NCI-H146 treated with DMSO at 0.1 percent for 48 hours (cell line): ENCODE measurements at regions not wholly inside any gene's neighbourhood (a gene's known extent, or its start where the extent isn't known, plus 50 kb on each side); places are given as distances from the start of the nearest gene placed in this dataset.

ENCODE experiments used
- DNase-seq: peaks from one replicate; lab custom pipeline; 2025; ENCODE audit not compliant: unreplicated experiment; lab: John Stamatoyannopoulos, UW

DNA sequence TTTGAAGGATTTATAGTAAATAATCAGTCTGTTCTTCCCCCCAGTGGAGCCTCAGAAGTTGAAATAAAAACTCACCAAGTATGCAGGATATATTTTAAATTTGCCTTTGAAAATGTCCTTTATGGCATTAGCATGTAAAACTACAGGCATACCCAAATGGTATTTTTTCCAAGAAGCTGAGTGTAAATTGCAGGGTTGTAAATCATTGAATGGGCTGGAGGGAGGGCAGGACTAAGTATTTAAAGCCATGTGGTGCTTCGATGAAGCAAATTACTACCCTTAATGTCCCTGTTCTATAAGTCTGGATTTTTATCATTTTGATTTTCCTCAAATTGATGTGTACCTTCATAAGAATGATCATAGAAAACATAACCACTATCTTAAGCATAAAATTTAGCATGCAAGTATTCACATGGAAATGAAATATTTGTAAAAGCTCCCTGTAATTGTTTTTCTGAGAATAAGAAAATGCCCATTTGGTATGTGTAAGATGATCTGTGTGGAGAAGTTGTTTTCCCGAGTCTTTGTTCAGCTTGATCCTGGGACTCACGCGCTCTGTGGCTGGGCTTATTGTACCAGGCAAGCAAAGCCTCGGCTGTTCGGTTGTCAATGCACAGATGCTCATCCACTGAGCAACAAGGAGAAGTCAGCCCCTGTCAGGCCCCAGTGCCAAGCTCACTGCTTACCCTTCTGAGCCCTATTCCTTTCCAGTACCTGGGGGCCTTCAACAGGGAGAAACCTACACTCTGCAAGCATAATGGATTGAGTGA, 66.7 kb downstream of the CD164 start:
- no peak for DNase-seq

DNA sequence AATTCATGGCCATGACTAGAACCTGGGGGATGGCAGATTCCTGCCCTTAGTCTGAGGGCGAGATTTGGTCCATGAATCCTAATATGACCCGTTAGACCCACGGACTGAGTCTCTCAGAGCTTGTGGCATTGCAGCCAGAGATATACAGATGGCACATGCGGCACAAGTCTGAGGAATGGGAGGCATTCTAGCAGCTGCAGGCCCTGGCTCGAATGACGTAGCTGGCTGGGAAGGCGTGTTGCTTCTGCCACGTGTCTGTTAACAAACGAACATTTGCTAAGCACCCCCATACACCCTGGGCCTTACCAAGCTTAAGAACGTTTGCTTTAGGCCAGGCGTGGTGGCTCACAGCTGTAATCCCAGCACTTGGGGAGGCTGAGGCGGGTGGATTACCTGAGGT, 68.0 kb downstream of the CD164 start:
- no peak for DNase-seq

DNA sequence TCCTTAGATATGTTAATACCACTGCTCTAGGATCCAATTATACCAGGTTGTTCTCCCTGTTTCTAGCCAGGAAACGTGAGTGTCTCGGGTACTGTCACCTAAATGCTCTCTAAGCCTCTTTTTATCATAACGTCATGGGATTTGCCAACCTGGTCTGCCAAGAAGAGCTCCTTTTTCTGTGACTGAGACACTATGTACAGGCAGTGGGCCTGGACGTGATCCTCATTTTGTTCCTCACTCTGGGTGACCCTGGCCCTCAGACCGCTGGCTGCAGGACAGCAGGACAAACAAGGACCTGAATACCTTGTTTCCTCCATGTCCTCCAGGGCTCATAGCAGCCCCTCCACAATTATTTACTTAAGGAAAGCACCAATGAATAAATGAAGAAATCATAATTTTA, 69.1 kb downstream of the CD164 start:
- no peak for DNase-seq

DNA sequence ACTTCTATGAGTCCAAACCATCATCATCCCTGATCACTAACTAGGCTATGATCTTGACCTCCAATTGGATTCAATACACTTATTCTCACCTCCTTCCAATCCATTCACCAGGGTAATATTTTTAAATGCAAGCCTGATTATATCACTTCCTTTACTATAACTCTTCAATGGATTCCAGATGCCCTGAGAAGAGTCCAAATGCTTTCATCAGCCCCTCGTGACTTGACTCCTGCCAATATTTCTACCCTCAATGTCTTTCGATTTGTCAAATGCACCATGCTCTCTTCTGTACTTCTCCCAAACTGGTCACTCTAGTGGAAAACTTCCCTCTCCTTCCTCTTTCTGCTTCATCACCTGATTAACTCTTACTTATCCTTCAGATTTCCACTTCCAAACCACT, 70.8 kb downstream of the CD164 start:
- no peak for DNase-seq

DNA sequence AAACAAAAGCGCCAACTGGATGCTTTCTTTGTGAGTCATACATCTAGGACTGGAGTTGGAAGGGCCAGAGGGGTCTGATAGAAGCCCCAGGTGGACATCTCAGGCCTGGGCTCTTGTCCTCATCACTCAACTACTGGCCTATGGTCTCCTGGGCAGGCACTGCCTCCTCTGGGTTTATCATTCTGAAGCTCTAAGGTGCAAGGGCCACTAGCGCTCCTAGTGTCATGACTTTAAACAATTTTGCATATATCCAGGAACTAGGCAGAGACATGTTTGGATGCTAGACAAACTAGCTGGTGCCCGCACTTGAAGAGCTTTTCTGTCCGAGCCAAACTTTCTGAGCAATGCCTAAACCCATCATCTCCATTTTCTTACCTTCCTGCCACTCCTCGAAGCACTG, 72.3 kb downstream of the CD164 start:
- no peak for DNase-seq

DNA sequence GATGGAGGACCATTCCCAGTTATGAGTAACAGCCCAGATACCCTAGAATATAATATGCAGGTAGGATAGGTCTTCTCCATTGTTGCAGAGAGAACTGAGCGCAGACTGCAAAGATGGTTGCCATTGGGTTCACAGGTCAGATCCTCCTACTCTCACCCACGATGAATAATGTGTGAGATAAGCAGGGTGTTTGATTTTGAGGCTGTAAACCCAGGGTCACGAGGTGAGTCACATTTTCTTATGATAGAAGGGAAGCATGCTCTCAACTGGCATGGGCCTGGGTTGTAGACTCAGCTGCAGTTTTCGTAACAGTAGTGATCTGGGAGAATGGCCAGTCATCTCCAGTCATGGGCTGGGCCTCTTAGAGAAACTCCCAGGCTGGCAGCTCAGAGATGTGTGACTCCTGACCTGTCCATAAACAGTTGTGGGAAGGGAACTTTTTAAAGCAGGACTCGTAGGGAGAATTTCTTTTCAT, 74.2 kb downstream of the CD164 start:
- DNase-seq: no peak

DNA sequence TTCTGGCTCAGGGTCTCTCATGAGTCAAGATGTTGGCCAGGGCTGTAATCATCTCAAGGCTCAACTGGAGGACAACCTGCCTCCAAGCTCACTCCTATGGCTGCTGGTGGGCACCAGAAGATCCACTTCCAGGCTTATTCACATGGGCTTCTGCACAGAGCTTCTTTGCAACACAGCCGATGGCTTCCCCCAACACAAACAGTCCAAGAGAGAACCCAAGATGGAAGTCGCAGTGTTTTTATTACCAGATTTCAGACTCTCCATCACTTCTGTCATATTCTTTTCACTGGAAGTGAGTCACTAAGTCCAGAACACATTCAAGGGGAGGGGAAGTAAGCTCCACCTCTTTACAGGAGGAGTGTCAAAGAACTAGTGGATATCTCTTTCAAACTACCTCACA, 75.5 kb downstream of the CD164 start:
- DNase-seq: no peak

DNA sequence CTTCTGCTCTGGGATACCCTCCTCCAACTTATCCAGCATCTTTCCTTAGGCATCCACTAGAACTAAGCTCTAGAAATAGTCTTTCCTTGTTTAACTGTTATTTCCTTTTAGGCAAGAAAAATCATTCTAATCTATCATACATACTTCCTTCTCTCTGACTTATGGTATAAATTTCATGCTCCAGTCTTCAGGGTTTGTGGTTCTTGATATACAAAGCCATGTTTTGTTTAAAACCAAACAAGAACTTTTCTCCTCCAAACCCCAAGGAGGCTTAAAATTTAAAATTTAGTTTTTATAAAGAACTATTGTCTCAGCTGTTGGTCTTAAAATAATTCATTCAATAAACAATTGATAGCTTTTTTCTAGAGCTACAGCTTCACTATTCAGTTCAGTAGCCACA, 77.2 kb downstream of the CD164 start:
- DNase-seq: no peak

DNA sequence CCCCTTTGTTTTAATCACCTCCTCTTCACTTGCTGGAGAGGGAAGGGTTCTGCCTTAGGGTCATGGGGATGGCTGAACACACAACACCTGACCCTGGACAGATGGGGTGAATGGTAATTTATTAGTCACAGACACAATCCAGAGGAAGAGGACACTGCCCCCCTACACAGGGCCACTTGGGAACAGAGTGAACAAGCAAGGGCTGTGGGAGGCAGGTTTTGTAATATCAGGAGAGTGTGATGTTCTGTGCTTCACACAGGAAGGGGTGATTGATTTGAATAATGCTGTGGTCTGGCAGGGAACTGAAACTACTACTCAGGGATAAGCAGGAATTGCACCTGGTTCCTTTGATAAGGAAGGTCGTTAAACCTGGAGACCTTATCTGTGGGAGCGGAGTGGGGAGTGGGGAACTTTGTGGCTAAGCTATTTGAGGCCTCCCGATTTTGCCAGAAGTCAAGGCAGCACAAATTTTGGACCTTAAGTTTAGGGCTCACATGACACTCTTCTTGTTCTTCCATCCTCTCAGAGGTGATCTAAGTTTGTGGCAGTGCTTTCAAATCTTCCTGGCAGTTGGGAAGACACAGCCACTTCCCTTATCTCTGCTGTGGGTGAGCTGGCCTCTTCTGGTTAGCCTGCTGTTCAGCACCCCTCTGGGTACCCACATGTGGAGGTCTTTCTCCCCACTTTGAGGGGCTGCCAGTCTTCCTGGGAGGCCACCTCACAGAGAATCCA, 77.8 kb downstream of the CD164 start:
- DNase-seq: no peak

DNA sequence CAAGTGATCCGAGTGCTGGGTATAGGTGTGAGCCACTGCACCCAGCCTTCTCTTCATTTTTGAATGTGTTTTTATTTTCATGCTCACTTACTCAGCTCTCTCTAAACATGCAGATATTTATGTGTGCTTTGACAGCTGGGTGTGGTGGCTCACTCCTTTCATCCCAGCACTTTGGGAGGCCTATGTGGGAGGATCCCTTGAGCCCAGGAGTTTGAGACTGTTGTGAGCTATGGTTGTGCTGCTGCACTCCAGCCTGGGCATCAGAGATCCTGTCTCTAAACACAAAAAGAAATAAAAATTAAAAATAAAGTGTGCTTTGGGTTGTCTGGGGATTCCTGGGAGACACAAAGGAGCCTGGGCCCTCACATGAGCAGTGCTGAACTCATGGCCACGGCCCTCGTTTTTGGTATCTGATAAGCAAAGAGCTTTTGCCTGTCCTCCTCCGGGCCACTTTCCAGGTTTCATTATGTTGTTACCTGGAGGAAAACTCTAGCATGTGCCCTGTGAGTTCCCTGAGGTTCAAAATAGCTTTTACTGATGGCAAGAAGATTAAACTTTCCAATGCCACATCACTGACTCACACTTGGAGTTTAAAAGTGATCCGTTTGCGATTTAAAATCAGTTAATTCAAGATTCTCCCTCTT, 78.5 kb downstream of the CD164 start:
- no peak for DNase-seq

DNA sequence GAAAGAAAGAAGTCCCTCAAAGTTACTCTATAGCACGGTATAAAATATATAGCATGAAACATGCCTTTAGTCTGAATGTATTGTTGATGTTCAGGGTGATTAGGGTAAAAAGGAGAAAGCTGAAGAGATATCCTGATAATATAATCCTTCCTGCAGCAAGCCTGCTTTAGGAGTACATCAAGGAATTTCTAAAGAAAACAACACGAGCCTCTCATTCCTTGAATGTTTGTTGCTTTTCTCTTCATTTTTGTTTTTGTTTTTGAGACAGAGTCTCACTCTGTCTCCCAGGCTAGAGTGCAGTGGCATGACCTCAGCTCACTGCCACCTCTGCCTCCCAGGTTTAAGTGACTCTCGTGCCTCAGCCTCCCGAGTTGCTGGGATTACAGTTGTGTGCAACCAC, 79.1 kb downstream of the CD164 start:
- DNase-seq: no peak

DNA sequence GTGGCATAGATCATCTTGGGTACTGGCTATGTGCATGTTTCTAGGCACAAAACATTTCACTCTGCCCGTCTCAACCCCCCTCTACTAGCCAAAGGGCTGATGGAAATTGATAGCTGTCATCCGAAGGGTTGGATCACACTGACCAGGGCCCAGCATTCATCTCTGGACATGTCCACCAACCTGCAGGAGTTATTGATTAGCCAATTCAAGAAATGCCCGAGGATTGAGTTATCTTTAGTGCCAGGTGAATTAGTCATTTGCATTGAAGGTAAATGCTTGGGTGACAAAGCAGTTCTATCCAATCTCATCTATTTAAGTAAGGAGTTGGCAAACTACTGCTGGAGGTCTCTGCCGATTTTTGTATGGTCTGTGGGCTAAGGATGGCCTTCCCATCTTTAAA, 80.1 kb downstream of the CD164 start:
- DNase-seq: no peak

DNA sequence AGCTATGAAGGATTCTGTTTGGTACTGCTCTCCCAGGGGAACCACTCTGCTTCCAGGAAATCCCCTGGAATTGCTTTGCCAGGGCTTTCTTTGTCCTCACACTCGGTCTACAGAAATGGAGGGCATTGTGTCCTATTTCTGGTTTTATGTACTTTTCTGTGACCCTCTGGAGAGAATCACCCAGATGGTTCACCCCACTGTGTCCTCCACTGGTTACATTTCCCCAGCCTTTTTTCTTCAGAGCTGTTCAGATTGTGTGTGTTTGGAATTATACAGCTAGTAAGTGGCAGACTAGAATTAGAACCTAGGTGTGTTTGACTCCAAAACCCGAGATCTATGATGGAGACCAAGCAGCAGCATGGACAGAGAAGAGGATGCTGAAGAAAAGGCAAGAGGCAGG, 80.8 kb downstream of the CD164 start:
- DNase-seq: no peak

DNA sequence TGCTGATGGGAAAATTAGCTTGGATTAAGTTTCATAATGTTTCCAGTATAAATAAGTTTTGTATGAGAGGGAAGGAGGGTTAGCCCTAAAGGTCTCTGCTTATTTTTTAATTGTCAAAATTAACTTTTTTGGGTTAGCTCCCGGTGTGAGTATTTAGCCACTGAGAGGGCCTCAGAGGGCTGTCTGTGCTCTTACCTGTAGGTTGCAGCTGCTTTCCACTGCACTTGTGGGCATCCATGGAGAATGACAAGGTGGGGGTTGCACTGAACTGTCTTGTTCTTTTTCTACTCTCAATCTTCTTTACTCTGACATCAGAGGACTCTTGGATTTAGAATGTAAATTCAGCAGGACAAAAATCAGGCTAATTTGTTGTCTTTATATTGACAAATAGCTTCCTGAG, 81.4 kb downstream of the CD164 start:
- no peak for DNase-seq

DNA sequence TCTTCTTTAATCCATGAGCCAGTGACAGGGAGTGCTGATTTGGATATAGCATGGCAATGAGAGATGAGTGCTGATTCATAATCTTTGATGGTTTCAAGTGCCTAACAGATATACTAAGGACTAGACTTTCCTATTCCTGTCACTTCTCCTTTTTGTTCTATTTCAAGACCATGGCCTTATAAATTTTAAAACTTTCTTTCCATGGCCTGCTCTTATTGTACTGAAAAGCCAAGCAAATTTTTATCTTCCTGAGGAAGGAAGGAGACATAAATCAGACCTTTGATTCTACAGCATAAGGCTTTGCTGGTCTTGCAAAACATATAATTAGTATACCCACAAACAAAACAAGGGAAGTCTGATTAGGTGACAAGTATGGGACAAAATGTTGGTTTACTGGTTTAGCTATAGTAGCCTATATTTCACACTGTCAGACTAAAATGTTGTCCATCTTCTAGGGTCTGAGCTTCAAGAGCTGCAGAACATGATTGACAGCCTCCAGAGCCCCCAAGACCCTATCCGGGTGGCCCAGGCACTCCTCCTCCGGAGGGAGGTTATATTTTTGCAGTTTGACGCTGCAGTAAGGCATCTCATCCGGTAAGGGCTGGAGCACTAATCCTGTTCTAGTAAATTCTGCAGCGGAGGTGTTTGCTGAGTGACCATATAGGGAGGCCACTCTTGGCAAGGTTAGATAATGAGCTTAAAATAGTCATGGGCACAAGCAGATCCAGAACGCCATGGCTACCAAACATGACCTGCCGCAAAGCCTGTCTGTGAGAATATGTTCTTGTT, 82.3 kb downstream of the CD164 start:
- DNase-seq: no peak

DNA sequence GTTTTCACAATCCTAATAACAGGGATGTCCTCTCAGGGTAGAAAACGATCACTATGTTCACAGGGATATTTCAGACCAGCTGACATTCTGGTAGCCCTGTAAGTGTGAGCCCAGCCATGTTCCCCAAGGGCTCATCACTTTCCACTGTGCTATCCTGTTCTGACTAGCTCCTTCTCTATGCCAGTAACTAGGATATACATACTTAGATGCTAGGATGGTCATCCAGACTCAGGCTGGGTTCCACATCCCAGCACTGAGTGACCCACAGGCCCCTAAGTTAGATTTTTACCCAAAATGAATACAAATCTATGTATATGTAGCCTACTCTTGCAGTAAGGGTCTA, 83.0 kb downstream of the CD164 start:
- DNase-seq: no peak

DNA sequence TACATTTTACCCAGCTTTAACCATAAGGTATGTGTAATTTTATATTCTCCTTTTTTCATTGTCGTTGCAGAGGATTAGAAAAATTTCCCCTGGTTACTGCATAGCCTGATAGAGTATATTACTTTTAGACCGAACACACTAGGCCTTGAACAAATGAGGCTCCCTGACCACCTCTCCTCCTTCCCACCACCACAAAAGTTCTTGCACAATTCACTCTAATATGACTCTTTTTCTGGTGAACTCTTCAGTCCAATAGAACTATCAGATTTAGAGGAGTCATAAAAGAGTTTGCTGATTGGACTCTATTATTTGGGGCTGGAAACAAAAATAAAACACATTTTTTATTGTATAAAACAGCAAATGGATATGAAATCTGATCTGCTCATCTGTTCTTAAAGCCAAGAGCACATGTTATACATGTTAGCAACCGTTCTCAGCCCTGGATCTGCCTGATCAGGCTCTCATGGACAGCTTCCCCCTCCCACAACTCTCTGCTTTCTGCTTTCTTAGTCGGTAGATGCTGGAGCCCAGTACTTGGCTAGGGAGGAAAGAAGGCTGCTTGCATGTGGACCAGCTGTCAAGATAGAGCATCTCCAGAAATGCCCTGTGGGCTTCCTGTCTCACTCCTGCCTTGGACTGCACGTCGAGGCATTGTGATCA, 83.5 kb downstream of the CD164 start:
- DNase-seq: no peak

DNA sequence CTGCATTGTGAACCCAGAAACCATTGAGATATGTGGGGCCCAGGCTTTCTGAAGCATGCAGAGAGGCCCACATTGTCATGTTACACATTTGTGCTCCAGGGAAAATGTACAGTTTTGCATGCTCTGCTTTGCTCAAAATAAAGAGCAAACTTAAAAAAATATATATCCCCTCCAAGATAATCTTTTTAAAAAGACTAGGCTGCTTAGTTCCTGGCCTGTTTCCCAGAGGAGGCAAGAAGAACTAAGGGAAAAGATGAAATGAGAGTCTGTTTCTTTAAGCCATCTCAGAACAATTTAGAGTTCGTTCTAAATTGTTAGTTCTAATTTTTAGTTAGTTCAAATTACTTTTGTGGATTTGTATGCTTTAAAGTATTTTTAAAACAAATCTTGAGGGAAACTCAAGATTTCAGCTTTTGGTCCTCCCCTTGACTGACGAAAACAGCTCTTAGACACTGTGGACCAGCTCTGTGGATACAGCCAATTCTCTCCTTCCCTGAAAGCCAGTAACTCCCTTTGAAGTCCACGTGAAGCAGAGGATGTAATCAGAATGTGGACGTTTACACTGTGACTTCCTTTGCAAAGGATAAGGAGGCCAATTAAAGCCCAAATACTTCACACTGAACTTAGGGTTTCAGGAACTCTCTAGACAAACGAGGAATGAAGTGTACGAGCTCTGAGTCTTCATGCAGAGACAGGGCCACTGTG, 84.7 kb downstream of the CD164 start:
- DNase-seq: no peak

DNA sequence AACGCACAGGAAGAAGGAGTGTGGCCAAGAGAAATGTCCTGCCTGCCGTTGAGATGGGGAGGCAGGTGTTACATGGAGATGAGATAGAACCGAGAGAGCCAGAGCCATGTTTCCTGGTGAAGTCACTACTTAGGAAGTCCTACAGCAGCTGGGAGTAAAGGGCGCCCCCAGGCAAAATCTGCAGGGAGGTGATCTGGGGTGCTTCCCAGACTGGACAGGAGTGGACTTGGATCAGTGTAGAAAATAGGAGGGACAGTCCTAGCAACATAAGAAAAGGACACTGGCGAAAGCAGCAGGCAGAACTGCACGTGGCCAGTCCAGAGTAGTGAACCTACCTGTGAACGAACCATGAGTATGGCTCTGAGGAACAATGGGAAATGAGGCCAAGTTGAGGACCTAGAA, 85.3 kb downstream of the CD164 start:
- DNase-seq: peak; percentile 66

DNA sequence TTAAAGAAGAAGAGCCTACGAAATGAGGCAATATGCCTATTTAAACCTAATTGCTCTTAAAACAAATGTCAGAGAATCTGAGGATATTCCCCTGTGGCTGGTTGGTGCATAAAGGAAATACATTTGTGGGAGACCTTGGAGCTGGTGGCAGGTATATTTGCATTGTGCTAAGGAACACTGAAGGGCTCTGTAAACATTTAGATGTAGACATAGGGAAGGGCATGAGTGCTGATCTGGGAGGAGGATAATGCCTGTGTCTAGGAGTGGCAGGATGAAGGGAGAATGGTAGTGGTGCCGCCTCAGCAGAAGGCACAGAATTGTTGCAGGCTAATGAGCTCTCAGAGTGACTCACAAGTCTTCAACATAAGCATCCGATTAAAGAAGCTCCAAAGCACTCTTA, 85.8 kb downstream of the CD164 start:
- peak; percentile 85 for DNase-seq
